ENCODE measurements at regions not wholly inside any gene's neighbourhood (a gene's known extent, or its start where the extent isn't known, plus 50 kb on each side); places are given as distances from the start of the nearest gene placed in this dataset.

- H3K9me3 ChIP-seq (ENCODE audit: control insufficient read depth, low read length) = no peaks in the 10 kb centered on the region
- no peak for DNase-seq
- no peaks in the 10 kb centered on the region for H3K36me3 ChIP-seq (ENCODE audit: control insufficient read depth in 1 of 2, insufficient read depth in 2 of 2, low read length in 1 of 2)
- peaks cover 0 to 2% of the 10 kb centered on the region in 2 donors for H3K27me3 ChIP-seq (ENCODE audit: control insufficient read depth in 1 of 2, insufficient read depth in 2 of 2, low read length in 1 of 2)
- WGBS, 2 donors = 50 to 55% methylated on average over 2 of the region's 2 CpGs
- no peak overlapping the region for H3K4me3 ChIP-seq (ENCODE audit: low read length in 2 of 2)
- intact Hi-C loops (cut with DNase I) = loop anchor here in 1 of 2 donors (10.0 kb wide), 1 partner anchor 337 kb away; no protein-coding TSS in a partner anchor
- no peak overlapping the region for H3K27ac ChIP-seq (ENCODE audit: low read depth in 1 of 2, low read length in 2 of 2)
- peaks cover 0 to 2% of the 10 kb centered on the region in 2 donors for H3K4me1 ChIP-seq (ENCODE audit: control insufficient read depth in 1 of 2, insufficient read depth in 2 of 2, low read length in 2 of 2)
- ATAC-seq (ENCODE audit: low FRiP score) = no peak
These were observed 622.7 kb downstream of the LMO4 start for GRCh38 chr1:87951409-87951808.

DNA sequence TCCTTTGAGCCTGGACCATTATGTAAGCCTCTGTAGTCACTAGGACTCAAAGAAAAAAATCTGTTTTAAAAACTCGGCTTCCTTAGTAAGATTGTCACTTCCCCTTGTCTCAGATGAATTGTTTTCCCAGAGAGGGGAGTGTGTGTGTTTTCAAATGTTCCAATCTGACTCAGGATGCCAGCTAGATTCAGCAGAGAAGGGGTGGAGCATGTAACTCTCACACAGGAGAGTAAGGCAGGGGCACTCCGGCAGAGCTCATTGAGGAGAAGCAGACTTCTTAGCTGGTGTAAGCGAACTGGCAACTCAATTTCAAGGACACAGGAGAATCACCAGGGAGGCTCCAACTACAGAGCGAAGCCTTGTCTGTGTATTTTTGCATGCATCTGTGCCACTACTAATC, 623.2 kb downstream of the LMO4 start:
- peaks cover 0 to 2% of the 10 kb centered on the region in 2 donors for H3K27me3 ChIP-seq (ENCODE audit: control insufficient read depth in 1 of 2, insufficient read depth in 2 of 2, low read length in 1 of 2)
- H3K36me3 ChIP-seq (ENCODE audit: control insufficient read depth in 1 of 2, insufficient read depth in 2 of 2, low read length in 1 of 2) = no peaks in the 10 kb centered on the region
- 11 to 14% methylated on average over 4 of the region's 4 CpGs for WGBS, 2 donors
- ATAC-seq (ENCODE audit: low FRiP score) (peak; percentile 27), DNase-seq (no peak)
- H3K4me1 ChIP-seq (ENCODE audit: control insufficient read depth in 1 of 2, insufficient read depth in 2 of 2, low read length in 2 of 2) = peaks cover 2% of the 10 kb centered on the region in 2 donors
- peak overlapping the region in 1 of 2 donors; percentile 51 for H3K27ac ChIP-seq (ENCODE audit: low read depth in 1 of 2, low read length in 2 of 2)
- intact Hi-C loops (cut with DNase I) = loop anchor here in 1 of 2 donors (10.0 kb wide), 1 partner anchor 337 kb away; no protein-coding TSS in a partner anchor
- no peak overlapping the region for H3K4me3 ChIP-seq (ENCODE audit: low read length in 2 of 2)
- H3K9me3 ChIP-seq (ENCODE audit: control insufficient read depth, low read length) = no peaks in the 10 kb centered on the region

DNA sequence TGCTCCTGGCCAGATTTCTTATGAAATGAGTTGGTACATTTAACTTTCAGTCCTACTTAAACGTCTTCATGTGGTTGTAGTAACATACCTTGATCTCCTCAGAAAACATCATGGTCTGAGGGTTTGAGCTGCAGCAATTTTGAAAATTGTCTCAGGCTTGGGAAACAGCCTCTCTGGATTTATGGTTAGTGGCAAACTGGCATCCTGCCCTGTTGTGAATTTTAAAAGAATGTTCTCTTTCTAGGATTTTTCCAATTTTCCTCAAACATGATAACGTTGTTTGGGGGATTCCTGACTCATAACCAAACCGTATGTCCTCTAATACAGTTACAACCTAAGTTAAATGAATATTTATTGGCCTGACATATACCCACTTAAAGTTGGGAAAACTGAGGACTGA, 624.4 kb downstream of the LMO4 start:
- WGBS, 2 donors = 31 to 34% methylated on average over 3 of the region's 3 CpGs
- Histone ChIP-seq H3K9me3 (ENCODE audit: control insufficient read depth, low read length) (no peaks in the 10 kb centered on the region), H3K4me3 (ENCODE audit: low read length in 2 of 2) (no peak overlapping the region), H3K36me3 (ENCODE audit: control insufficient read depth in 1 of 2, insufficient read depth in 2 of 2, low read length in 1 of 2) (no peaks in the 10 kb centered on the region), H3K27ac (ENCODE audit: low read depth in 1 of 2, low read length in 2 of 2) (no peak overlapping the region), H3K27me3 (ENCODE audit: control insufficient read depth in 1 of 2, insufficient read depth in 2 of 2, low read length in 1 of 2) (peaks cover 0 to 2% of the 10 kb centered on the region in 2 donors), H3K4me1 (ENCODE audit: control insufficient read depth in 1 of 2, insufficient read depth in 2 of 2, low read length in 2 of 2) (peaks cover 2 to 6% of the 10 kb centered on the region in 2 donors)
- no peak for DNase-seq
- ATAC-seq (ENCODE audit: low FRiP score) = no peak
- intact Hi-C loops (cut with DNase I) = loop anchor here in 1 of 2 donors (10.0 kb wide), 1 partner anchor 338 kb away; no protein-coding TSS in a partner anchor

DNA sequence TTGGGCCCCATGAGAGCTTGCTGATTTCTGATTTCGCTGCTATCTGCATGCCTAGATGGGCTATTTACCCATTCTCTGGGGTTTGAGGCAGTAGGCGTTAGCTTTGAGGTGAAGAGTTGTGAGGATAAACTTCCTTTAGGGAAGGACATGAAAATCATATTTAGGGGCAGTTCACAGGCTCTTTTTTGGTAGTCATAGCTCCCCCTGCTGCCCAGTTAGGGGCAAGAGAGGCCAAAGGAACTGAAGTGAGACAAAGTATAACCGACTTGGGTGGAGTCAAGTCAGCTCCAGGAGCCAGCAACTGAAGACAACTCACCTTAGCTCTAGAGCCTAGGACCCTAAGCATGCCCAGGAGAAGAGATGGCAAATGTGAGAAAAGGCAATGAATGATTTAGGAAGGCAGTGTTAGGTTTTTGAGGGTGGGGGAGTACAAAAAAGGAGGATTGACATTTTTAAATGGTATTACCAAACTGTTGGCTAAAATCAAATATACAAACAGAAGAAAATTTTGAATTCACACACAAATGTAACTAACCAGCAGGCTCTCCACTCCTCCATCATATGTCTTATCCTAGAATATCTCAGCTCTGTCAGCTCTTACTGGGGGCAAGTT, 625.2 kb downstream of the LMO4 start:
- WGBS, 2 donors = 18 to 33% methylated on average over 3 of the region's 3 CpGs
- H3K4me3 ChIP-seq (ENCODE audit: low read length in 2 of 2) = no peak overlapping the region
- no peaks in the 10 kb centered on the region for H3K36me3 ChIP-seq (ENCODE audit: control insufficient read depth in 1 of 2, insufficient read depth in 2 of 2, low read length in 1 of 2)
- intact Hi-C loops (cut with DNase I) = loop anchor here (2.0 to 10.0 kb wide), 2 partner anchors 339 to 625 kb away; partner anchors contain the start of gene LMO4 (in 1 of the 2)
- peak; percentile 69 for ATAC-seq (ENCODE audit: low FRiP score)
- H3K4me1 ChIP-seq (ENCODE audit: control insufficient read depth in 1 of 2, insufficient read depth in 2 of 2, low read length in 2 of 2) = peaks cover 2 to 6% of the 10 kb centered on the region in 2 donors
- H3K27ac ChIP-seq (ENCODE audit: low read depth in 1 of 2, low read length in 2 of 2) = no peak overlapping the region
- peak; percentile 66 to 70 for DNase-seq
- no peaks in the 10 kb centered on the region for H3K9me3 ChIP-seq (ENCODE audit: control insufficient read depth, low read length)
- H3K27me3 ChIP-seq (ENCODE audit: control insufficient read depth in 1 of 2, insufficient read depth in 2 of 2, low read length in 1 of 2) = peaks cover 0 to 2% of the 10 kb centered on the region in 2 donors

GRCh38 chr1:87955038-87955437, 626.4 kb downstream of the LMO4 start:
- no peak for DNase-seq
- no peak overlapping the region for H3K27ac ChIP-seq (ENCODE audit: low read depth in 1 of 2, low read length in 2 of 2)
- no peaks in the 10 kb centered on the region for H3K9me3 ChIP-seq (ENCODE audit: control insufficient read depth, low read length)
- H3K4me1 ChIP-seq (ENCODE audit: control insufficient read depth in 1 of 2, insufficient read depth in 2 of 2, low read length in 2 of 2) = peaks cover 2 to 6% of the 10 kb centered on the region in 2 donors
- no peak for ATAC-seq (ENCODE audit: low FRiP score)
- intact Hi-C loops (cut with DNase I) = loop anchor here (2.0 to 10.0 kb wide), 3 partner anchors 340 to 628 kb away; partner anchors contain the start of gene LMO4 (in 2 of the 2)
- 82% methylated on average over 5 of the region's 5 CpGs for WGBS, 2 donors
- peaks cover 0 to 2% of the 10 kb centered on the region in 2 donors for H3K27me3 ChIP-seq (ENCODE audit: control insufficient read depth in 1 of 2, insufficient read depth in 2 of 2, low read length in 1 of 2)
- H3K36me3 ChIP-seq (ENCODE audit: control insufficient read depth in 1 of 2, insufficient read depth in 2 of 2, low read length in 1 of 2) = no peaks in the 10 kb centered on the region
- H3K4me3 ChIP-seq (ENCODE audit: low read length in 2 of 2) = no peak overlapping the region

- H3K27ac ChIP-seq (ENCODE audit: low read depth in 1 of 2, low read length in 2 of 2) = no peak overlapping the region
- peaks cover 0 to 2% of the 10 kb centered on the region in 2 donors for H3K27me3 ChIP-seq (ENCODE audit: control insufficient read depth in 1 of 2, insufficient read depth in 2 of 2, low read length in 1 of 2)
- H3K9me3 ChIP-seq (ENCODE audit: control insufficient read depth, low read length) = no peaks in the 10 kb centered on the region
- DNase-seq = peak; percentile 78 to 86
- intact Hi-C loops (cut with DNase I) = loop anchor here in 1 of 2 donors (5.0 to 10.0 kb wide), 2 partner anchors 341 to 629 kb away; partner anchors contain the start of gene LMO4
- WGBS, 2 donors = 5 to 7% methylated on average over 6 of the region's 6 CpGs
- peak; percentile 77 for ATAC-seq (ENCODE audit: low FRiP score)
- H3K36me3 ChIP-seq (ENCODE audit: control insufficient read depth in 1 of 2, insufficient read depth in 2 of 2, low read length in 1 of 2) = no peaks in the 10 kb centered on the region
- no peak overlapping the region for H3K4me3 ChIP-seq (ENCODE audit: low read length in 2 of 2)
- H3K4me1 ChIP-seq (ENCODE audit: control insufficient read depth in 1 of 2, insufficient read depth in 2 of 2, low read length in 2 of 2) = peaks cover 2 to 6% of the 10 kb centered on the region in 2 donors
These were observed 627.4 kb downstream of the LMO4 start for GRCh38 chr1:87956072-87956471.

GRCh38 chr1:87956750-87957149, 628.1 kb downstream of the LMO4 start:
- no peaks in the 10 kb centered on the region for H3K9me3 ChIP-seq (ENCODE audit: control insufficient read depth, low read length)
- no peak for DNase-seq
- WGBS, 2 donors = 68 to 74% methylated on average over 1 of the region's 1 CpG
- H3K4me1 ChIP-seq (ENCODE audit: control insufficient read depth in 1 of 2, insufficient read depth in 2 of 2, low read length in 2 of 2) = peaks cover 2 to 6% of the 10 kb centered on the region in 2 donors
- peak overlapping the region in 1 of 2 donors; percentile 87 for H3K27ac ChIP-seq (ENCODE audit: low read depth in 1 of 2, low read length in 2 of 2)
- no peaks in the 10 kb centered on the region for H3K36me3 ChIP-seq (ENCODE audit: control insufficient read depth in 1 of 2, insufficient read depth in 2 of 2, low read length in 1 of 2)
- H3K27me3 ChIP-seq (ENCODE audit: control insufficient read depth in 1 of 2, insufficient read depth in 2 of 2, low read length in 1 of 2) = peaks cover 0 to 2% of the 10 kb centered on the region in 2 donors
- intact Hi-C loops (cut with DNase I) = loop anchor here in 1 of 2 donors (5.0 to 10.0 kb wide), 2 partner anchors 342 to 629 kb away; partner anchors contain the start of gene LMO4
- no peak overlapping the region for H3K4me3 ChIP-seq (ENCODE audit: low read length in 2 of 2)
- no peak for ATAC-seq (ENCODE audit: low FRiP score)

- Histone ChIP-seq H3K27ac (ENCODE audit: low read depth in 1 of 2, low read length in 2 of 2) (peak overlapping the region in 1 of 2 donors; percentile 71), H3K9me3 (ENCODE audit: control insufficient read depth, low read length) (no peaks in the 10 kb centered on the region), H3K36me3 (ENCODE audit: control insufficient read depth in 1 of 2, insufficient read depth in 2 of 2, low read length in 1 of 2) (no peaks in the 10 kb centered on the region), H3K27me3 (ENCODE audit: control insufficient read depth in 1 of 2, insufficient read depth in 2 of 2, low read length in 1 of 2) (peaks cover 0 to 2% of the 10 kb centered on the region in 2 donors), H3K4me1 (ENCODE audit: control insufficient read depth in 1 of 2, insufficient read depth in 2 of 2, low read length in 2 of 2) (peaks cover 2 to 6% of the 10 kb centered on the region in 2 donors), H3K4me3 (ENCODE audit: low read length in 2 of 2) (no peak overlapping the region)
- DNase-seq (no peak), ATAC-seq (ENCODE audit: low FRiP score) (no peak)
- intact Hi-C loops (cut with DNase I) = loop anchor here in 1 of 2 donors (5.0 to 10.0 kb wide), 2 partner anchors 343 to 630 kb away; partner anchors contain the start of gene LMO4
- WGBS, 2 donors = 41 to 43% methylated on average over 3 of the region's 3 CpGs
These were observed 628.7 kb downstream of the LMO4 start for GRCh38 chr1:87957331-87957730.

Data from aorta (tissue), 5 donors.